ENCODE measurements at regions not wholly inside any gene's neighbourhood (a gene's known extent, or its start where the extent isn't known, plus 50 kb on each side); places are given as distances from the start of the nearest gene placed in this dataset.
"Not testable (repeated sequence)": the region's sequence is repeated elsewhere in the genome, so short reads cannot be mapped to it uniquely, and the experiment has no call there.

DNA sequence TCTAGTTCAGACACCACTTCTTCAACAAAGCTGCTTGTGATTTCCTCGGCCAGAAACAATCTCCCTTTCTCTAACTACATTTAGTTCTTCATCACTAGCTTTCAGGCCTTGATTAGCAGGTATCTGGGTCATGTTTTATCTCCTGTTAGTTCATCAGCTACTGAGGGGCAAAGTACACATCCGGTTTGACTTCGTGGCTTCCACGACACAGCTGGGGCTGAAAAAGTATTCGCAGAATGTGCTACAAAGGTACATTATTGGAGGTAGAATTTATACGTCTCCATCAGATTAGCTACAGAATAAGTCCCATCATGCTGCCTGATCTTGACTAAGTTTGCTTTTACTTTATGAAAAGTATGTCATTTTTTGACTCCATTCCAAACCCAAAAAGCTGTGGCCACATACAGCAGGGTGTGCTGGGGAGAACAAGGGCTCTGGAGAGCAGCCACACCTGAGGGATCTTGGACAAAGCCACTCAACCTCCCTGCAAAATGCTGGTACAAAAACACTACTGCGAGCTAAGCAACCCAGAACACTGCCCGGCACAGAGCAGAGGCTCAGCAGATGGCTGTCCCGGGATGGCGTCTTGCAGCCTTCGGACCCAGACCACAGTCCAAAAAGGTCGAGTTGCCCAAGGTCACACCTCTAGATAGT is 158.9 kb upstream of the PRKX start:
- H3K9me3 ChIP-seq; H3K36me3 ChIP-seq; H3K27me3 ChIP-seq; H3K4me3 ChIP-seq; H3K4me1 ChIP-seq; DNase-seq; H3K27ac ChIP-seq; intact Hi-C loops (cut with DNase I; ENCODE audit: low total_unique reads): not testable (repeated sequence)

- H3K9me3 ChIP-seq; intact Hi-C loops (cut with DNase I; ENCODE audit: low total_unique reads); H3K4me3 ChIP-seq; H3K4me1 ChIP-seq; H3K27ac ChIP-seq; H3K36me3 ChIP-seq; DNase-seq; H3K27me3 ChIP-seq: not testable (repeated sequence)
These were observed 153.8 kb upstream of the PRKX start for GRCh38 chrX:3867067-3867831.

DNA sequence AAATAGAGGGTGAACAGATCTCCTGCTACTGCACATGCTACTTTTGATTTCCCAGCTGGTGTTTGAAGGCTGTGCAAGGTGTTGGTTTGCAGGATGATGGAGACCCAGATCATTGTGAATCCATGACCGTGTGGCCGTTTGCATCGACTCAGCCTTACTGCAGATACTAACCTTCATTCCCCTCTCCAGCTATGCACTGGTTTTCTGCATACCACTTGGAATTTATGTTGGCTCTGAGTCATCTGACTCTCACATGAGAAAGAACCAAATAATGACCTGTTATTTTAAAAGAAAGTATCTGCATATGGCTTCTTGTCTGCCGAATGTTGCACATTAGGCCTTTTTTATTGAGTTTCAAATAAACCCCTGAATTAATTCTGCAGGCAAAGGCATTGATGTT is 144.9 kb upstream of the PRKX start:
- H3K4me3 ChIP-seq; H3K27me3 ChIP-seq; intact Hi-C loops (cut with DNase I; ENCODE audit: low total_unique reads); H3K9me3 ChIP-seq; H3K27ac ChIP-seq; DNase-seq; H3K4me1 ChIP-seq; H3K36me3 ChIP-seq: not testable (repeated sequence)

DNA sequence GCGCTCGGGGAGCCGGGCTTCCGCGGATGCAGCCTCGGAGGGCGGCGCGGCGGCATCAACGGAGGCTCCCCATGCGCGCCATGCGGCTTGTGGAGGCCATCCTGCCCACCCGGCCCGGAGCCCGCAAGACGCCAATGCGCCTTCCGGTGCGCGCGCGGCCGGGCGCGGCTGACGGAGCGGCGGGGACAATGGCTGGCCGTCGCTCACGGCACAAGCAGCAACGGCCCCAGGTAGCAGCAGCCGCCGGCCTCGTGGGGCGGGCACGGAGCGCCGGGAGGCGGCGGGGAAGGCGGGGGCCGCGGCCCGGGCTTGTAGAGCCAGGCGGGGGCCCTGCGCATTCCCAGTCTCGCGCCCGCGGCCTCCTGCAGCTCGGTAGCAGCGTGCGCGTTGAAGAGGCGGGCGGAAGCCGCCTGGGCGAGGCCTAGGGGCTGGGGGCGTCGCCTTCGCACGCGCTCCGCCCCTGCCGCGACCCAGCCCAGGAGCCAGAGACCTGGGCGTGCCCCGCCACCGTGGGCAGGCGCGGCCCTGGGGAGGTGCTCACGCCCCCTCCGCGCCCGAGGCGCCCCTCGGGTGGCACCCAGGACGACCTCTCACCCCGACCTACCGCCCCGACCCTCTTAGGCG is 130.2 kb upstream of the PRKX start:
- DNase-seq; H3K36me3 ChIP-seq; H3K4me1 ChIP-seq; H3K9me3 ChIP-seq; intact Hi-C loops (cut with DNase I; ENCODE audit: low total_unique reads); H3K27ac ChIP-seq; H3K27me3 ChIP-seq: not testable (repeated sequence)
- peak overlapping the region in 1 of 2 donors; percentile 48 for H3K4me3 ChIP-seq

DNA sequence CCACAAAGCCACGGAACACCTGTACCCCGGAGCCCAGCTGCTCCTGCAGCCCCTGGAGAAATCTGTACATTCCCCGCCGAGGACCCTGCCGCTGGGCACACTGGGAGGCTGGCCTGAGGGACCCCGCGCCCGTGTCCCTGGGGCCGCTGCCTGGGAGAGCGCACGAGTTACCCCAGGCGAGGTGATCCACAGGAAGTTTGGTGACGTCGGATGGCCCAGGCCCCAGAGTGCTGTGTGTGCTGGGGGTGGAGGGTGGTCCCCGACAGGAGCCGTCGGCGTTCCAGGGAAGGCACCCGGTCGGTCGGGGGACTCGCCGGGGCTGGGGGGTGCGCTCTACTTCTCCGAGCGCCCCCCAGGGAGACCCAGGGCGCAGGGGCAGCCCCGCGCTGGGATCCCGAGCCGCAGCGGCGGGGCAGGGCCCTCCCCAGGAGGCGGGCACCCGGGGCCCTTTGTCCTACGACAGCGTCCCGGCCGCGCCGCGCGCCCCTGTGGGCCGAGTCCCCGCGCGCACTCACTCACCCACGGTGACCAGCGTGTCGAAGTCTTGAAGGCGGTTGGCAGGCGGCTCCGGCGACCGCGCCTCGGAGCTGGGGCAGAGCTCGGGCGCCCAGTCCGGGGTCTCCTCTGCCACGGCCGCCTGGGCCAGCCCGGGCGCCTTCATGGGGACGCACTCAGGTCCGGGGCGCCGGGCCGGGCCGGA is 129.5 kb upstream of the PRKX start:
- H3K9me3 ChIP-seq; DNase-seq; H3K27me3 ChIP-seq; intact Hi-C loops (cut with DNase I; ENCODE audit: low total_unique reads); H3K36me3 ChIP-seq; H3K27ac ChIP-seq; H3K4me1 ChIP-seq: not testable (repeated sequence)
- H3K4me3 ChIP-seq = peak overlapping the region in 1 of 2 donors; percentile 48

GRCh38 chrX:3838754-3839153 is 125.3 kb upstream of the PRKX start:
- H3K4me1 ChIP-seq; H3K4me3 ChIP-seq; intact Hi-C loops (cut with DNase I; ENCODE audit: low total_unique reads); H3K27ac ChIP-seq; DNase-seq; H3K9me3 ChIP-seq; H3K27me3 ChIP-seq; H3K36me3 ChIP-seq: not testable (repeated sequence)

- H3K36me3 ChIP-seq; H3K4me1 ChIP-seq; H3K27ac ChIP-seq; intact Hi-C loops (cut with DNase I; ENCODE audit: low total_unique reads); H3K27me3 ChIP-seq; H3K4me3 ChIP-seq; H3K9me3 ChIP-seq; DNase-seq: not testable (repeated sequence)
These were observed 124.7 kb upstream of the PRKX start for GRCh38 chrX:3837958-3838643.

- intact Hi-C loops (cut with DNase I; ENCODE audit: low total_unique reads); H3K4me1 ChIP-seq; H3K27ac ChIP-seq; DNase-seq; H3K9me3 ChIP-seq; H3K27me3 ChIP-seq; H3K36me3 ChIP-seq; H3K4me3 ChIP-seq: not testable (repeated sequence)
These were observed 123.8 kb upstream of the PRKX start for GRCh38 chrX:3837211-3837610.

DNA sequence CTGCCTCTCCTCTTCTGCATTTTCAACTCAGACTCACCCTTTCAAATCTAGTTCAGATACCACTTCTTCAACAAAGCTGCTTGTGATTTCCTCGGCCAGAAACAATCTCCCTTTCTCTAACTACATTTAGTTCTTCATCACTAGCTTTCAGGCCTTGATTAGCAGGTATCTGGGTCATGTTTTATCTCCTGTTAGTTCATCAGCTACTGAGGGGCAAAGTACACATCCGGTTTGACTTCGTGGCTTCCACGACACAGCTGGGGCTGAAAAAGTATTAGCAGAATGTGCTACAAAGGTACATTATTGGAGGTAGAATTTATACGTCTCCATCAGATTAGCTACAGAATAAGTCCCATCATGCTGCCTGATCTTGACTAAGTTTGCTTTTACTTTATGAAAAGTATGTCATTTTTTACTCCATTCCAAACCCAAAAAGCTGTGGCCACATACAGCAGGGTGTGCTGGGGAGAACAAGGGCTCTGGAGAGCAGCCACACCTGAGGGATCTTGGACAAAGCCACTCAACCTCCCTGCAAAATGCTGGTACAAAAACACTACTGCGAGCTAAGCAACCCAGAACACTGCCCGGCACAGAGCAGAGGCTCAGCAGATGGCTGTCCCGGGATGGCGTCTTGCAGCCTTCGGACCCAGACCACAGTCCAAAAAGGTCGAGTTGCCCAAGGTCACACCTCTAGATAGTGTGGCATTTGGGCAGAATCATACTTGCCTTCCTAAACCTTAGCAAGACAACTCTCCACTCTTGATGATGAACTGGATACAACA is 120.5 kb upstream of the PRKX start:
- intact Hi-C loops (cut with DNase I; ENCODE audit: low total_unique reads); H3K4me3 ChIP-seq; H3K27ac ChIP-seq; H3K27me3 ChIP-seq; H3K9me3 ChIP-seq; DNase-seq; H3K4me1 ChIP-seq; H3K36me3 ChIP-seq: not testable (repeated sequence)

GRCh38 chrX:3830020-3830419 is 116.6 kb upstream of the PRKX start:
- DNase-seq; H3K27ac ChIP-seq; intact Hi-C loops (cut with DNase I; ENCODE audit: low total_unique reads); H3K4me1 ChIP-seq; H3K9me3 ChIP-seq; H3K27me3 ChIP-seq; H3K4me3 ChIP-seq; H3K36me3 ChIP-seq: not testable (repeated sequence)

GRCh38 chrX:3829041-3829531 is 115.6 kb upstream of the PRKX start:
- intact Hi-C loops (cut with DNase I; ENCODE audit: low total_unique reads); H3K9me3 ChIP-seq; H3K27me3 ChIP-seq; H3K4me1 ChIP-seq; H3K36me3 ChIP-seq; DNase-seq; H3K27ac ChIP-seq; H3K4me3 ChIP-seq: not testable (repeated sequence)

GRCh38 chrX:3828378-3829040 is 115.1 kb upstream of the PRKX start:
- H3K9me3 ChIP-seq; H3K4me3 ChIP-seq; H3K27me3 ChIP-seq; H3K4me1 ChIP-seq; H3K27ac ChIP-seq; DNase-seq; intact Hi-C loops (cut with DNase I; ENCODE audit: low total_unique reads); H3K36me3 ChIP-seq: not testable (repeated sequence)

Measured in tibial artery (tissue), 4 donors.